ENCODE measurements at regions not wholly inside any gene's neighbourhood (a gene's known extent, or its start where the extent isn't known, plus 50 kb on each side); places are given as distances from the start of the nearest gene placed in this dataset.

GRCh38 chrX:36436361-36436760 lies 516.8 kb downstream of the CFAP47 start:
- ATAC-seq (ENCODE audit: low FRiP score in 2 of 2) (no peak), DNase-seq (no peak)
- no peaks in the 10 kb centered on the region for H3K4me1 ChIP-seq
- no peak overlapping the region for H3K27ac ChIP-seq
- TF ChIP-seq POLR2A (IDR thresholded peaks at IDR 0.05) (no peak), EP300 (IDR thresholded peaks at IDR 0.05) (no peak), CTCF (IDR thresholded peaks at IDR 0.05) (no peak), POLR2AphosphoS5 (IDR thresholded peaks at IDR 0.05) (no peak)
- no peak overlapping the region for H3K4me3 ChIP-seq
- WGBS, 2 donors = 80% methylated on average over 3 of the region's 3 CpGs; no CpG with 5 or more reads in 1 of the 2 donors
- no peaks in the 10 kb centered on the region for H3K36me3 ChIP-seq
- H3K27me3 ChIP-seq = no peaks in the 10 kb centered on the region
- no peaks in the 10 kb centered on the region for H3K9me3 ChIP-seq

DNA sequence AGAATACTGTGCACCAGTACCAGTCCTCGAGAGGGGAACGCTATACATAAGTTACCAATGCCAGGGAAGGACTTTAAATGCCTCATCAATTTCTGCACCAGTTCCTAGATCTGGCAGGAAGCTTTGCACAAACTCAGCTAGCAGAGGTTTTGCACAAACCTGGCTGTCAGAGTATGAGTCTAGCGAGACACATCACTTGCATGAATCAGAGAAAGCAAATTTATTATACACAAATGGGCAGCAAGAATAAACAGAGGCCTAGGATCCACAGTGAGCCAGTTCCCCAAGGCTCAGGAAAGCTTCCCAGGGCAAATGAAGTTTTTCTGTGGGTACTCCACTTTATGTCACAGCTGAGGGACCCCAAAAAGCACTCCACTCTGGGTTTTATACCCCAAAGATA lies 523.5 kb downstream of the CFAP47 start:
- ATAC-seq (ENCODE audit: low FRiP score in 2 of 2) (no peak), DNase-seq (no peak)
- 71 to 76% methylated on average over 3 of the region's 3 CpGs for WGBS, 2 donors
- no peak overlapping the region for H3K4me3 ChIP-seq
- no peaks in the 10 kb centered on the region for H3K9me3 ChIP-seq
- no peaks in the 10 kb centered on the region for H3K27me3 ChIP-seq
- no peaks in the 10 kb centered on the region for H3K36me3 ChIP-seq
- H3K4me1 ChIP-seq = no peaks in the 10 kb centered on the region
- H3K27ac ChIP-seq = no peak overlapping the region
- no peak for TF ChIP-seq CTCF (IDR thresholded peaks at IDR 0.05)

DNA sequence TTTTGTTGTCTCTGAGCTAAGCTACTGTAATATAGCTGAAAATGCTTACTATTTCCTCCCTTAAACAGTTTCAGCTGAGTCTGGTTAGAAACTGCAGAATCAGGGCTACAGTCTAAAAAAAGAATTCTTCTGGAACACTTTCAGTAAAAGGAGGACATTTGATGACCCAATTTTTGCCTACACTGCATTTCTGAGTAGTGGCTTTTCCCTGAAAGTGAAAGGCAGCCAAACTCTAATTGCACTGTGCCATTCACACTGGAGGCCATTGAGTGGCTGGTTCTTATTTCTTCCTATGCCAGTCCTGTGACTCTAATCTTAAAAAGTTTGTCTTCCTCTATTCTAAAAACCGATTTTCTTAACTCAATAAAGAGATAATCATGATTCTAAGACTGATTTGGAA lies 526.0 kb downstream of the CFAP47 start:
- no peaks in the 10 kb centered on the region for H3K4me1 ChIP-seq
- TF ChIP-seq POLR2AphosphoS5 (IDR thresholded peaks at IDR 0.05) (no peak), POLR2A (IDR thresholded peaks at IDR 0.05) (no peak), CTCF (IDR thresholded peaks at IDR 0.05) (no peak), EP300 (IDR thresholded peaks at IDR 0.05) (no peak)
- H3K27me3 ChIP-seq = no peaks in the 10 kb centered on the region
- no peak overlapping the region for H3K4me3 ChIP-seq
- no peak for ATAC-seq (ENCODE audit: low FRiP score in 2 of 2)
- no peaks in the 10 kb centered on the region for H3K9me3 ChIP-seq
- no peaks in the 10 kb centered on the region for H3K36me3 ChIP-seq
- 26 to 28% methylated on average over 1 of the region's 1 CpG for WGBS, 2 donors
- no peak for DNase-seq
- no peak overlapping the region for H3K27ac ChIP-seq

DNA sequence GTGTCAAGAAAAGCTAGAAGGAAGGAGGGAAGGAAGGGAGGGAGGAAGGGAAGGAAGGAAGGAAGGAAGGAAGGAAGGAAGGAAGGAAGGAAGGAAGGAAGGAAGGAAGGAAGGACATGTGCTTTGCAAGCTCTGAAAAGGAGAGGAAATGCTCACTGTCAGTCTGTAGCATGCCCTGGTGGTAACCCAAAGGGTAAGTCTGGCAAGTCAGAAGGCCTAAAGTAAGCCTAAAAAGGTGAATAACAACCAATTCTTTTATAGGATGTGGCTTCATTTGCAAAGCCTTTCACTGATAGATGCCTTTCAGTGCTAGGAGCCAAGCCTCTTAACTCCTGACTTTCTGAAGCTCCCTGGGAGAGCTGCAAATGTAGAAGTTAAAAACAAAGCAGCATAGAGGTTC lies 542.6 kb downstream of the CFAP47 start:
- TF ChIP-seq CTCF (IDR thresholded peaks at IDR 0.05) (no peak), POLR2A (IDR thresholded peaks at IDR 0.05) (no peak), EP300 (IDR thresholded peaks at IDR 0.05) (no peak), POLR2AphosphoS5 (IDR thresholded peaks at IDR 0.05) (no peak)
- Histone ChIP-seq H3K27ac (no peak overlapping the region), H3K4me3 (no peak overlapping the region), H3K4me1 (no peaks in the 10 kb centered on the region), H3K27me3 (no peaks in the 10 kb centered on the region), H3K36me3 (no peaks in the 10 kb centered on the region), H3K9me3 (no peaks in the 10 kb centered on the region)
- no peak for ATAC-seq (ENCODE audit: low FRiP score in 2 of 2)
- no peak for DNase-seq

DNA sequence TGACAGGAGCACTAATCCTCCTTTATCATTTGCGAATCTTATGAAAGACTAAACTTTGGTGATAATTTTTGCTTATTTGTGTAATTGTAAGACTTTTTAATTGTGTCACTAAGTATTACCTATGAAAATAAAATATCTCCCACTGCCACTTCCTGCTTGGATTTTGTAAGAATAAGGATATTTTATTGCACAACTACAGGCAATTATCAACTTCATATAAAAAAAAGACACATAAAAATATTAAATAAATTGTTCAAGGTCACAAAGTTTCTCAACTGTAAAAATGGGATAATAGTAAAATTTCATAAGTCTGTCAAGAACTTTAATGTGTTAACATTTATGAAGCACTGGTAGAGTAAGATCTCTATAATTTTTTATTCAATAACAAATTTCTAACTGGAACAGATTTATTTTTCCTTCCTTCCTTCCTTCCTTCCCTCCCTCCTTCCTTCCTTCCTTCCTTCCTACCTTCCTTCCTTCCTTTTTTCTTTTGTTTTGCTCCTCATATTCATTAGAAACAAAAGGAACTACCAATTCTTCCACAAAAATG lies 527.6 kb upstream of the FAM47C start:
- H3K4me1 ChIP-seq = no peaks in the 10 kb centered on the region
- no peaks in the 10 kb centered on the region for H3K27me3 ChIP-seq
- H3K27ac ChIP-seq = no peak overlapping the region
- H3K36me3 ChIP-seq = no peaks in the 10 kb centered on the region
- DNase-seq (no peak), ATAC-seq (ENCODE audit: low FRiP score in 2 of 2) (no peak)
- TF ChIP-seq CTCF (IDR thresholded peaks at IDR 0.05) (no peak), POLR2AphosphoS5 (IDR thresholded peaks at IDR 0.05) (no peak), POLR2A (IDR thresholded peaks at IDR 0.05) (no peak), EP300 (IDR thresholded peaks at IDR 0.05) (no peak)
- no peak overlapping the region for H3K4me3 ChIP-seq
- 83 to 88% methylated on average over 1 of the region's 1 CpG for WGBS, 2 donors
- no peaks in the 10 kb centered on the region for H3K9me3 ChIP-seq
